ENCODE measurements at regions not wholly inside any gene's neighbourhood (a gene's known extent, or its start where the extent isn't known, plus 50 kb on each side); places are given as distances from the start of the nearest gene placed in this dataset.
"Not testable (repeated sequence)": the region's sequence is repeated elsewhere in the genome, so short reads cannot be mapped to it uniquely, and the experiment has no call there.

- DNase-seq, result no peak
Measured at GRCh38 chr13:74774264-74774663, 640.1 kb upstream of the KLF12 start.

GRCh38 chr13:74773248-74773647, 639.0 kb upstream of the KLF12 start:
- no peak for DNase-seq

- DNase-seq, result no peak
Measured at GRCh38 chr13:74771964-74772363, 637.8 kb upstream of the KLF12 start.

GRCh38 chr13:74770361-74770760, 636.2 kb upstream of the KLF12 start:
- no peak for DNase-seq

GRCh38 chr13:74769333-74769732, 635.1 kb upstream of the KLF12 start:
- DNase-seq, result no peak

GRCh38 chr13:74768521-74769085, 634.4 kb upstream of the KLF12 start:
- DNase-seq, result no peak

GRCh38 chr13:74767050-74767449, 632.8 kb upstream of the KLF12 start:
- DNase-seq, result no peak

- no peak for DNase-seq
Measured at GRCh38 chr13:74765955-74766354, 631.8 kb upstream of the KLF12 start.

GRCh38 chr13:74761801-74762757, 627.9 kb upstream of the KLF12 start:
- no peak for DNase-seq

- no peak for DNase-seq
Measured at GRCh38 chr13:74758188-74758587, 624.0 kb upstream of the KLF12 start.

- no peak for DNase-seq
Measured at GRCh38 chr13:74755065-74755464, 620.9 kb upstream of the KLF12 start.

GRCh38 chr13:74751739-74752138, 617.5 kb upstream of the KLF12 start:
- no peak for DNase-seq

GRCh38 chr13:74747186-74747955, 613.2 kb upstream of the KLF12 start:
- DNase-seq, result no peak

GRCh38 chr13:74743992-74744391, 609.8 kb upstream of the KLF12 start:
- DNase-seq, result no peak

GRCh38 chr13:74741732-74742131, 607.5 kb upstream of the KLF12 start:
- DNase-seq, result no peak

GRCh38 chr13:74732736-74733385, 598.7 kb upstream of the KLF12 start:
- DNase-seq, result no peak

- DNase-seq, result no peak
Measured at GRCh38 chr13:74731731-74732130, 597.5 kb upstream of the KLF12 start.

GRCh38 chr13:74730556-74731331, 596.5 kb upstream of the KLF12 start:
- DNase-seq, result no peak

GRCh38 chr13:74726206-74726605, 592.0 kb upstream of the KLF12 start:
- DNase-seq, result no peak

GRCh38 chr13:74718232-74718842, 584.1 kb upstream of the KLF12 start:
- DNase-seq, result not testable (repeated sequence)

GRCh38 chr13:74715718-74716117, 581.5 kb upstream of the KLF12 start:
- no peak for DNase-seq
